ENCODE measurements at regions not wholly inside any gene's neighbourhood (a gene's known extent, or its start where the extent isn't known, plus 50 kb on each side); places are given as distances from the start of the nearest gene placed in this dataset.

DNA sequence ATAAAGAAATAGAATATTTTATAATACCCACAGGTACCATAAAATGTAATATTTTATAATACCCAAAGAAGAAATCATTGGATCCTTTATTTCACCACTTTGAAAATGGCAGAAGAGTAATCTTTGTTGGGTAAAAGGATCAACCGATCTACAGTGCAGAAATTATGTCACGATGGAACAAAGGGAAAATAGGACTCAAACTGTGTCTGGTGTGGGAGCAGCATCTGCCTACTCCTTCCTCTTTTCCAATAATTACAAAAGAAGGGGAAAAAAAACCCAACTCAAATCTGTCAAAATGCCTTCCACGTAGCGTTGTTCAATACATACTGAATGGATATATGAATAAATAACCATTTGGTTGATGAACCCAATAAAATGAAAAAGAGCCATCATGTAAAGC is 492.6 kb upstream of the TBL1XR1 start:
- no peaks in the 10 kb centered on the region for H3K27me3 ChIP-seq (ENCODE audit: control insufficient read depth, low read length)
- no peak overlapping the region for H3K4me2 ChIP-seq (ENCODE audit: low read length)
- H3K9me3 ChIP-seq (ENCODE audit: control insufficient read depth, insufficient read depth, low read length): no peaks in the 10 kb centered on the region
- no peaks in the 10 kb centered on the region for H3F3A ChIP-seq (ENCODE audit: control insufficient read depth, insufficient read depth)
- no peaks in the 10 kb centered on the region for H3K36me3 ChIP-seq (ENCODE audit: control insufficient read depth, low read length)
- TF ChIP-seq, protein P1, sequence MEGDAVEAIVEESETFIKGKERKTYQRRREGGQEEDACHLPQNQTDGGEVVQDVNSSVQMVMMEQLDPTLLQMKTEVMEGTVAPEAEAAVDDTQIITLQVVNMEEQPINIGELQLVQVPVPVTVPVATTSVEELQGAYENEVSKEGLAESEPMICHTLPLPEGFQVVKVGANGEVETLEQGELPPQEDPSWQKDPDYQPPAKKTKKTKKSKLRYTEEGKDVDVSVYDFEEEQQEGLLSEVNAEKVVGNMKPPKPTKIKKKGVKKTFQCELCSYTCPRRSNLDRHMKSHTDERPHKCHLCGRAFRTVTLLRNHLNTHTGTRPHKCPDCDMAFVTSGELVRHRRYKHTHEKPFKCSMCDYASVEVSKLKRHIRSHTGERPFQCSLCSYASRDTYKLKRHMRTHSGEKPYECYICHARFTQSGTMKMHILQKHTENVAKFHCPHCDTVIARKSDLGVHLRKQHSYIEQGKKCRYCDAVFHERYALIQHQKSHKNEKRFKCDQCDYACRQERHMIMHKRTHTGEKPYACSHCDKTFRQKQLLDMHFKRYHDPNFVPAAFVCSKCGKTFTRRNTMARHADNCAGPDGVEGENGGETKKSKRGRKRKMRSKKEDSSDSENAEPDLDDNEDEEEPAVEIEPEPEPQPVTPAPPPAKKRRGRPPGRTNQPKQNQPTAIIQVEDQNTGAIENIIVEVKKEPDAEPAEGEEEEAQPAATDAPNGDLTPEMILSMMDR (IDR thresholded peaks at IDR 0.05; ENCODE audit: low read depth, low read length, poor library complexity, severe bottlenecking): no peak
- no peak for TF ChIP-seq EZH2phosphoT487 (IDR thresholded peaks at IDR 0.05; ENCODE audit: borderline replicate concordance, low read length)
- no peaks in the 10 kb centered on the region for H3K79me2 ChIP-seq (ENCODE audit: control insufficient read depth, low read length)
- no peaks in the 10 kb centered on the region for H3K9me2 ChIP-seq (replicated peaks; ENCODE audit: control insufficient read depth, low read length)
- H3K4me1 ChIP-seq (ENCODE audit: control insufficient read depth, low read length): peaks cover 9% of the 10 kb centered on the region
- no peak overlapping the region for H3K27ac ChIP-seq (ENCODE audit: low read depth, low read length)
- no peak overlapping the region for H3K4me3 ChIP-seq (ENCODE audit: low read length)
- no peaks in the 10 kb centered on the region for H4K20me1 ChIP-seq (ENCODE audit: control insufficient read depth, insufficient read depth, low read depth, low read length)

DNA sequence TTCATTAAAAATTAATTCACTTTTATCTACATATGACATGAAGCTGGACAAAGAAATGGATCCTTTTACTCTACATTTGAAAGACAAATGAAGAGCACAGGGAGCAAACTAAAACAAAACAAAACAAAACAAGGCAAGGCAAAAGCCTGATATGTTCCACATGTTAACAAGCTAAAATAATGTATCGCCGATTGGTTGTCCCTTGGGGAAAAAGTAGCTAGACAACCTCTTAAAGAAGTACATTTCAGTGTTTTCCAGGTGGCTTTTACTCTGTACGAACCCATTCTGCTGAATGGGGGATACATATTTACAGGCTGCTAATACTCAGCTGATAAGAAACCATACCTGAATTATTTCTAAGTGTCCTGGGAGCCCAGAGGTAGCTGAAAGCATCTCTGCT is 493.0 kb upstream of the TBL1XR1 start:
- H3K27me3 ChIP-seq (ENCODE audit: control insufficient read depth, low read length): no peaks in the 10 kb centered on the region
- H3K9me2 ChIP-seq (replicated peaks; ENCODE audit: control insufficient read depth, low read length): no peaks in the 10 kb centered on the region
- H3K79me2 ChIP-seq (ENCODE audit: control insufficient read depth, low read length): no peaks in the 10 kb centered on the region
- peaks cover 10% of the 10 kb centered on the region for H3K4me1 ChIP-seq (ENCODE audit: control insufficient read depth, low read length)
- no peak overlapping the region for H3K4me3 ChIP-seq (ENCODE audit: low read length)
- no peaks in the 10 kb centered on the region for H3K36me3 ChIP-seq (ENCODE audit: control insufficient read depth, low read length)
- H3K9me3 ChIP-seq (ENCODE audit: control insufficient read depth, insufficient read depth, low read length): no peaks in the 10 kb centered on the region
- TF ChIP-seq EZH2phosphoT487 (IDR thresholded peaks at IDR 0.05; ENCODE audit: borderline replicate concordance, low read length): no peak
- TF ChIP-seq, protein P1 (IDR thresholded peaks at IDR 0.05; ENCODE audit: low read depth, low read length, poor library complexity, severe bottlenecking): no peak
- no peak overlapping the region for H3K4me2 ChIP-seq (ENCODE audit: low read length)
- H4K20me1 ChIP-seq (ENCODE audit: control insufficient read depth, insufficient read depth, low read depth, low read length): no peaks in the 10 kb centered on the region
- no peak overlapping the region for H3K27ac ChIP-seq (ENCODE audit: low read depth, low read length)
- no peaks in the 10 kb centered on the region for H3F3A ChIP-seq (ENCODE audit: control insufficient read depth, insufficient read depth)

DNA sequence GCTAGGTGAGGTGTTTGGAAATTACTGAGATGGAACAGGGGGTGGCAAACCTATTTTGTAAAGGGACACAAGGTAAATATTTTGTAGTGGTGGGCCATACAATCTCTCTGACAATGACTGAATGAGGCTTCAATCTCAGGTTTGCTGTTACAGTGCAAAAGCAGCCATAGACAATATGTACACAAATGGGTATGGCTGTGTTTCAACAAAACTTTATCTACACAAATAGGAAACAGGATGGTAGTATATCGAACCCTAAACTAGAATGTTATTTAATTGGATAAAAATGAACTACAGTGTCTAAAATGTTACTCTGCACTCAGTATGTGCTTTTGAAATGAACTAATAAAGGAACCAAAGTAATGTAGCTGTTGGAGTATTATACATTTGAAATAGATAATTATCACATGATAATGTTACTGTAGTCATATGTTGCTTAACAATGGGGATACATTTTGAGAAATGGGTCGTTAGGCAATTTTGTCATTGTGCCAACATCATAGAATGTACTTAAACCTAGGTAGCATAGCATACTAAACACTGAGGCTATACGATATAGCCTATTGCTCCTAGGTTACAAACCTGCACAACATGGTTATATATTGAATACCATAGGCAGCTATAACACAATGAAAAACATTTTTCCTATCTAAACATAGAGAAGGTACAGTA is 495.2 kb upstream of the TBL1XR1 start:
- Histone ChIP-seq H3K36me3 (ENCODE audit: control insufficient read depth, low read length) (no peaks in the 10 kb centered on the region), H3K27me3 (ENCODE audit: control insufficient read depth, low read length) (no peaks in the 10 kb centered on the region), H3F3A (ENCODE audit: control insufficient read depth, insufficient read depth) (no peaks in the 10 kb centered on the region), H3K9me3 (ENCODE audit: control insufficient read depth, insufficient read depth, low read length) (no peaks in the 10 kb centered on the region), H3K4me2 (ENCODE audit: low read length) (no peak overlapping the region), H3K9me2 (replicated peaks; ENCODE audit: control insufficient read depth, low read length) (no peaks in the 10 kb centered on the region), H3K4me1 (ENCODE audit: control insufficient read depth, low read length) (peaks cover 19% of the 10 kb centered on the region), H3K27ac (ENCODE audit: low read depth, low read length) (no peak overlapping the region), H3K4me3 (ENCODE audit: low read length) (no peak overlapping the region), H4K20me1 (ENCODE audit: control insufficient read depth, insufficient read depth, low read depth, low read length) (no peaks in the 10 kb centered on the region), H3K79me2 (ENCODE audit: control insufficient read depth, low read length) (no peaks in the 10 kb centered on the region)
- TF ChIP-seq EZH2phosphoT487 (IDR thresholded peaks at IDR 0.05; ENCODE audit: borderline replicate concordance, low read length): no peak
- TF ChIP-seq, protein P1 (IDR thresholded peaks at IDR 0.05; ENCODE audit: low read depth, low read length, poor library complexity, severe bottlenecking): no peak
